GM10248 (cell line): ENCODE measurements at regions not wholly inside any gene's neighbourhood (a gene's known extent, or its start where the extent isn't known, plus 50 kb on each side); places are given as distances from the start of the nearest gene placed in this dataset.

Experiments
- CTCF ChIA-PET: fragments of 300-600 bp; sonication (Branson Sonifier 250); formaldehyde crosslinking; extraction: SDS; loops from one replicate; lab custom pipeline; 2021; ENCODE audit warnings: antibody characterized with exemption; lab: Yijun Ruan, JAX
- POLR2A ChIA-PET: fragments of 350-650 bp; sonication (Branson Sonifier 250); formaldehyde crosslinking; extraction: SDS; loops from one replicate; lab custom pipeline; 2020; ENCODE audit warnings: antibody characterized with exemption; lab: Yijun Ruan, JAX
- DNase-seq: peaks from one replicate; pipeline ENCODE4 v3.0.0; 2012; ENCODE audit errors: extremely low spot score
- TF ChIP-seq, protein P1 (sequence below): IDR thresholded peaks from 2 replicates; pipeline ENCODE4 v1.5.1; 2012; ENCODE audit warnings: mild to moderate bottlenecking, low read depth; ENCODE audit errors: extremely low read depth, missing control alignments, control extremely low read depth

GRCh38 chr9:118414676-118415075 is 710.5 kb downstream of the TLR4 start:
- no peak for DNase-seq
- CTCF ChIA-PET: interaction anchor here (1.2 kb wide), 1 partner anchor 9 kb away, joined by 3 read pairs; no protein-coding TSS in a partner anchor
- POLR2A ChIA-PET: no interaction called here
- TF ChIP-seq, protein P1, sequence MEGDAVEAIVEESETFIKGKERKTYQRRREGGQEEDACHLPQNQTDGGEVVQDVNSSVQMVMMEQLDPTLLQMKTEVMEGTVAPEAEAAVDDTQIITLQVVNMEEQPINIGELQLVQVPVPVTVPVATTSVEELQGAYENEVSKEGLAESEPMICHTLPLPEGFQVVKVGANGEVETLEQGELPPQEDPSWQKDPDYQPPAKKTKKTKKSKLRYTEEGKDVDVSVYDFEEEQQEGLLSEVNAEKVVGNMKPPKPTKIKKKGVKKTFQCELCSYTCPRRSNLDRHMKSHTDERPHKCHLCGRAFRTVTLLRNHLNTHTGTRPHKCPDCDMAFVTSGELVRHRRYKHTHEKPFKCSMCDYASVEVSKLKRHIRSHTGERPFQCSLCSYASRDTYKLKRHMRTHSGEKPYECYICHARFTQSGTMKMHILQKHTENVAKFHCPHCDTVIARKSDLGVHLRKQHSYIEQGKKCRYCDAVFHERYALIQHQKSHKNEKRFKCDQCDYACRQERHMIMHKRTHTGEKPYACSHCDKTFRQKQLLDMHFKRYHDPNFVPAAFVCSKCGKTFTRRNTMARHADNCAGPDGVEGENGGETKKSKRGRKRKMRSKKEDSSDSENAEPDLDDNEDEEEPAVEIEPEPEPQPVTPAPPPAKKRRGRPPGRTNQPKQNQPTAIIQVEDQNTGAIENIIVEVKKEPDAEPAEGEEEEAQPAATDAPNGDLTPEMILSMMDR: no peak

GRCh38 chr9:118418887-118419565 is 714.8 kb downstream of the TLR4 start:
- ChIA-PET CTCF (interaction anchor here (0.8 to 1.0 kb wide), 2 partner anchors 25 to 37 kb away, joined by 3 to 4 read pairs; no protein-coding TSS in a partner anchor), POLR2A (no interaction called here)
- TF ChIP-seq, protein P1: no peak
- DNase-seq: no peak

DNA sequence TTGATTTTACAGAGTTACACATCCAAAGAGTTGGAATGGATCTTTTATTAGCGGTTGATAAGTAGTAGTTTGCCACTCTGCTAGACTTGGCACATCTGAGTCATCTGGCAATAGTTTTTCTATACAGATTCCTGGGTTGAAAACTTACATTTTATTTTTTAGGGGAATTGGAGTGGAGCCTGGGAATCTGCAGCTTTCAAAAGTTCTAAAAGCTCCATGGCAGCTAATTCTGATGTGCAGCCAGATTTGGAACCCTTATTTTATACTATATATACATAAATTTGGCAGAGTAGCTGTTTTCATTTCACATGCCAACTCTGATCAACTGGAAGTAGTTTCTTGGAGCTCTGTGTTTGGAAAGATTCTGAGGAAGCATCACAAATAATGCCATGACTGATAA is 715.5 kb downstream of the TLR4 start:
- CTCF ChIA-PET: interaction anchor here (0.8 to 1.3 kb wide), 3 partner anchors 12 to 37 kb away, joined by 3 to 4 read pairs (median 3); no protein-coding TSS in a partner anchor
- no peak for DNase-seq
- POLR2A ChIA-PET: no interaction called here
- TF ChIP-seq, protein P1: no peak

- CTCF ChIA-PET: no interaction called here
- no peak for DNase-seq
- POLR2A ChIA-PET: no interaction called here
- TF ChIP-seq, protein P1: no peak
Measured at GRCh38 chr9:118422508-118422907, 718.3 kb downstream of the TLR4 start.

DNA sequence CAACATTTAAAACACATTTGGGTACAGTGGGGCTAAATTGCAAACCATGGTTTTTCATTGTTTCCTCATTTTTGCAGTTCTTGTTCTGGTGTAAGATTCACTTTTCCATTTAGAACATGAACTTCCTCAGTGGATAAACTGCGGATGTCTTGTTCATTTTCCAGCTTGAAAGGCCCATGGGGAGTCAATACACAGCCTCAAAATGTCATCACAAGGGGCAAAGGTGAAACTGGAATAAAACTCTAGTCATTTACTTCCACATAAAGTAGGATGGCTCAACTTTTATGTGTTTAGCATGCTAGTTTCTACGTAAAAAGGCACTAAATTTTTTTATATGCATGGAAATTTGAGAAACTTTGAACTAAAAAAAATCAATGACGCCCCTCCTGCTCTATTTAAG is 718.8 kb downstream of the TLR4 start:
- ChIA-PET CTCF (interaction anchor here (1.0 kb wide), 1 partner anchor 8 kb away, joined by 3 read pairs; no protein-coding TSS in a partner anchor), POLR2A (no interaction called here)
- TF ChIP-seq, protein P1: no peak
- DNase-seq: no peak

- TF ChIP-seq, protein P1: no peak
- ChIA-PET CTCF (interaction anchor here (1.0 kb wide), 1 partner anchor 9 kb away, joined by 3 read pairs; no protein-coding TSS in a partner anchor), POLR2A (no interaction called here)
- DNase-seq: no peak
Measured at GRCh38 chr9:118423721-118424120, 719.5 kb downstream of the TLR4 start.
